Adrenal gland (tissue), 9 donors: ENCODE measurements at regions not wholly inside any gene's neighbourhood (a gene's known extent, or its start where the extent isn't known, plus 50 kb on each side); places are given as distances from the start of the nearest gene placed in this dataset.

Source experiments
- DNase-seq, 7 donors: peaks; one replicate each; pipeline ENCODE4 v3.0.0-alpha.2; 2019 to 2020
- H3K27ac ChIP-seq, 5 donors: fragments of 200-600 bp; sonication (generic) in 4 of 5; 1 replicate in 3 of 5; 2 replicates in 2 of 5; pipeline versions ENCODE4 v1.5.1 to v1.8.0; 2016 to 2020; ENCODE audit warnings: mild to moderate bottlenecking in 1 of 5
- H3K27me3 ChIP-seq: fragments of 200-600 bp; 2 replicates; pipeline ENCODE4 v1.8.0; 2021
- H3K36me3 ChIP-seq, 2 donors: fragments of 200-600 bp; replicated peaks in 1 of 2; 1 replicate in 1 of 2; 2 replicates in 1 of 2; pipeline versions ENCODE4 v1.5.1 to v1.8.0; 2018 to 2022
- H3K4me1 ChIP-seq, 2 donors: fragments of 200-600 bp; replicated peaks in 1 of 2; 1 replicate in 1 of 2; 2 replicates in 1 of 2; pipeline versions ENCODE4 v1.5.1 to v1.8.0; 2018 to 2021
- H3K4me3 ChIP-seq, 4 donors: fragments of 200-600 bp; sonication (generic) in 3 of 4; one replicate each; pipeline ENCODE4 v1.5.1; 2016 to 2018
- H3K9me3 ChIP-seq, 3 donors: fragments of 200-600 bp; sonication (generic) in 1 of 3; replicated peaks in 1 of 3; 1 replicate in 2 of 3; 2 replicates in 1 of 3; pipeline versions ENCODE4 v1.5.1 to v1.8.0; 2016 to 2021
- POLR2A ChIP-seq, 2 donors: fragments of 450-650 bp; IDR thresholded peaks; one replicate each; pipeline ENCODE4 v1.6.1; 2017; ENCODE audit warnings: antibody characterized with exemption in 2 of 2, mild to moderate bottlenecking in 2 of 2, moderate library complexity in 1 of 2
- WGBS, 4 donors: extraction: QIAGEN DNeasy Blood & Tissue Kit in 2 of 4; methylation state at CpG; one replicate each; pipeline versions ENCODE4 v1.1.5 to v1.1.7; 2013 to 2017; 5-methylcytosine and 5-hydroxymethylcytosine counted together
- intact Hi-C, 2 donors: fragments of 100-400 bp; cut with DNase I; formaldehyde crosslinking; loops; one replicate each; pipeline versions ENCODE4 v1.14.1 to v1.15.0; 2022 to 2023
- TF ChIP-seq, protein P1 (sequence below), 6 experiments: fragments of 450-650 bp in 4 of 6; fragments of 200-600 bp in 2 of 6; sonication (generic) in 1 of 6; IDR thresholded peaks; 1 replicate in 5 of 6; 2 replicates in 1 of 6; pipeline versions ENCODE4 v1.5.1 to v1.8.0; 2016 to 2021; ENCODE audit warnings: antibody characterized with exemption in 6 of 6, mild to moderate bottlenecking in 2 of 6, moderate library complexity in 1 of 6
- donor health status: healthy with polysubstance abuse.
- donor health status: Bipolar disorder and iron deficiency.
- donor health status: DM: yes; HTN: yes; CAD: no.
- donor health status: DM: no; HTN: no; CAD: no.
- donor health status: DM: no; HTN: no; CAD: no.

DNA sequence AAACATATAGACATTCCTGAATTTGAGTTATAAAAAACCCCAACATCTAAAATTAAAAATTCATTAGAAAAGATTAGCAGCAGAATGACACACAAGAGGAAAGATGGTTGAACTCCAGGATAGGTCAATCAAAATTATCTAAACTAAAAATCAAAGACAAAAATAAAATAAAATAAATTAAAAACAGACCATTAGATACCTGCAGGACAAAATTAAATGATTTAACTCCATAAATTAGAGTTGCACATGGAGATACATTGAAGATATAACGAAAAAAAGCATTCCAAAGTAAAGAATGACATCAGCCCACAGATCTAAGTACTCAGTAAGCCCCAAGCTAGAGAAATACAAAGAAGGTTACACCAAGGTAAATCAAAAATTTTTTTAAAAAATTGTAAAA lies 226.1 kb upstream of the SORCS1 start:
- 48 to 63% (median 53%) methylated on average over 1 of the region's 1 CpG for WGBS, 4 donors
- Histone ChIP-seq H3K4me1 (no peaks in the 10 kb centered on the region), H3K9me3 (no peaks in the 10 kb centered on the region), H3K27me3 (no peaks in the 10 kb centered on the region), H3K4me3 (no peak overlapping the region), H3K36me3 (no peaks in the 10 kb centered on the region), H3K27ac (no peak overlapping the region)
- intact Hi-C loops = no loop called here
- no peak for TF ChIP-seq POLR2A (IDR thresholded peaks at IDR 0.05)
- TF ChIP-seq, protein P1, sequence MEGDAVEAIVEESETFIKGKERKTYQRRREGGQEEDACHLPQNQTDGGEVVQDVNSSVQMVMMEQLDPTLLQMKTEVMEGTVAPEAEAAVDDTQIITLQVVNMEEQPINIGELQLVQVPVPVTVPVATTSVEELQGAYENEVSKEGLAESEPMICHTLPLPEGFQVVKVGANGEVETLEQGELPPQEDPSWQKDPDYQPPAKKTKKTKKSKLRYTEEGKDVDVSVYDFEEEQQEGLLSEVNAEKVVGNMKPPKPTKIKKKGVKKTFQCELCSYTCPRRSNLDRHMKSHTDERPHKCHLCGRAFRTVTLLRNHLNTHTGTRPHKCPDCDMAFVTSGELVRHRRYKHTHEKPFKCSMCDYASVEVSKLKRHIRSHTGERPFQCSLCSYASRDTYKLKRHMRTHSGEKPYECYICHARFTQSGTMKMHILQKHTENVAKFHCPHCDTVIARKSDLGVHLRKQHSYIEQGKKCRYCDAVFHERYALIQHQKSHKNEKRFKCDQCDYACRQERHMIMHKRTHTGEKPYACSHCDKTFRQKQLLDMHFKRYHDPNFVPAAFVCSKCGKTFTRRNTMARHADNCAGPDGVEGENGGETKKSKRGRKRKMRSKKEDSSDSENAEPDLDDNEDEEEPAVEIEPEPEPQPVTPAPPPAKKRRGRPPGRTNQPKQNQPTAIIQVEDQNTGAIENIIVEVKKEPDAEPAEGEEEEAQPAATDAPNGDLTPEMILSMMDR (IDR thresholded peaks at IDR 0.05) = no peak
- DNase-seq = no peak

DNA sequence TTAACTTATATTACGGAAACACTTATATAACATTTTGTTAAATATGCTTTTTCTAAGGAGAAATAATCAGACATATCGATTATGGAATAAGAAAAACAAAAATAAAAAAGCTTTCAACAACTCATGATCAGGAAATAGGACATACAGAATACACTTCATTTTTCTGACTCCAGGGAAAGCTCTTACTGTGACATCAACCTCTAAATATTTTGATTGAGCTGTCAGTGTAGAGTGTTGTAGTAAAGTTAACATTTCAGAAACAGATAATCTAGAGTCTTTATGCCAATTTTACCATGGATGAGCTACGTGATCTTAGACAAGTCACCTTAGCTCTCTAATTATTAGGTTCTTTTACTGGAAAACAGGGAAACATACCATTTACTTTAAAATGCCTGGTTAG lies 218.9 kb upstream of the SORCS1 start:
- 85 to 90% (median 87%) methylated on average over 3 of the region's 3 CpGs for WGBS, 4 donors
- no peak for DNase-seq
- Histone ChIP-seq H3K9me3 (no peaks in the 10 kb centered on the region), H3K27me3 (no peaks in the 10 kb centered on the region), H3K27ac (no peak overlapping the region), H3K36me3 (no peaks in the 10 kb centered on the region), H3K4me3 (no peak overlapping the region), H3K4me1 (no peaks in the 10 kb centered on the region)
- TF ChIP-seq, protein P1 (IDR thresholded peaks at IDR 0.05) = no peak
- no peak for TF ChIP-seq POLR2A (IDR thresholded peaks at IDR 0.05)
- intact Hi-C loops = no loop called here

DNA sequence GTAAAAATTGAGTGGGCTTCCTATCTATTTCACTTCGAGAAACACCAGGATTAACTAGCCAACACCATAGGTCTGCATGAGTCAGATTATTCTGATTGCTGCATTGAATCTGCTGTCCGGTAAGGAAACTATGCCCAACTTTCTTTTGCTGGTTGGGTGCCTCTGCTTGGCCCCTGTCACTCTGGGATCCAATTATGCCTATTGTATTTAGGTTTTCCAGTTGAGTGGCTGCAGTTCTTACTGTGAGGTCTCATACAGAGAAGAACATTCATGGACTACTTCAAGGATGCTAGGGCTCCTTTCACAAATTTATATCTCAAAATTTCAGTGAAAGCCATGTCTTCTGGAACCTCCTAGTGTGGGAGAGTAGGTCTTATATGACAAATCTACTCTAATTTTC lies 215.1 kb upstream of the SORCS1 start:
- TF ChIP-seq, protein P1 (IDR thresholded peaks at IDR 0.05) = no peak
- TF ChIP-seq POLR2A (IDR thresholded peaks at IDR 0.05) = no peak
- Histone ChIP-seq H3K36me3 (no peaks in the 10 kb centered on the region), H3K27me3 (no peaks in the 10 kb centered on the region), H3K9me3 (no peaks in the 10 kb centered on the region), H3K4me3 (no peak overlapping the region), H3K27ac (no peak overlapping the region), H3K4me1 (no peaks in the 10 kb centered on the region)
- DNase-seq = no peak
- WGBS, 4 donors = 67 to 85% (median 80%) methylated on average over 2 of the region's 2 CpGs
- intact Hi-C loops = no loop called here

DNA sequence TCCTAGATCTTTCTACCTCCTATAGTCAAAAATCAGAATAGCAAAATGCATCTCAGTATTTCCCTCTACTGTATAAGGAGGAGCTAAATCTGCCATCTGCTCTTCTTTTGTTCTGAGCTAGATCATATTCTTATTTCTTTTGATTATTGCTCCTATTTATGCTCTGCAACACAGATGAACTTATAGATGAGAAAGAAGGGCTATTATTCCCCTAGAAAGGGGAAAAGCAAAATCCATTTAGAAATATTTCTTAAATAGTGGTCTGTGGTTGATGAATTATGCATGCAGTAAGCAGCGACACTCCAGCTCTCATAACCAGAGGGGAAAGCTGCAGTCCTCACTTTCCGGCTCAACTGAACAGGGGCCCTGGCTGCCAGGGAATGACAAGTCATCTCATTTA lies 207.3 kb upstream of the SORCS1 start:
- Histone ChIP-seq H3K36me3 (no peaks in the 10 kb centered on the region), H3K4me3 (no peak overlapping the region), H3K4me1 (no peaks in the 10 kb centered on the region), H3K27me3 (no peaks in the 10 kb centered on the region), H3K9me3 (no peaks in the 10 kb centered on the region), H3K27ac (no peak overlapping the region)
- WGBS, 4 donors = 67 to 74% (median 73%) methylated on average over 2 of the region's 2 CpGs
- no peak for TF ChIP-seq POLR2A (IDR thresholded peaks at IDR 0.05)
- TF ChIP-seq, protein P1 (IDR thresholded peaks at IDR 0.05) = no peak
- intact Hi-C loops = no loop called here
- DNase-seq = no peak
